ENCODE measurements at regions not wholly inside any gene's neighbourhood (a gene's known extent, or its start where the extent isn't known, plus 50 kb on each side); places are given as distances from the start of the nearest gene placed in this dataset.

GRCh38 chr17:71436479-71436878 lies 684.3 kb upstream of the SOX9 start:
- Histone ChIP-seq H2BK120ac (replicated peaks; ENCODE audit: low read depth, low read length) (no peak overlapping the region), H3K27ac (ENCODE audit: low read depth, low read length) (no peak overlapping the region), H3K79me1 (ENCODE audit: low read depth, low read length) (no peaks in the 10 kb centered on the region), H2AK5ac (ENCODE audit: low read depth, low read length) (no peak overlapping the region), H3K23me2 (ENCODE audit: low read depth, low read length) (no peaks in the 10 kb centered on the region), H3K79me2 (ENCODE audit: control insufficient read depth in 1 of 2, insufficient read depth in 2 of 2, low read length in 2 of 2) (no peaks in the 10 kb centered on the region), H3K4me1 (replicated peaks in 1 of 4; ENCODE audit: control insufficient read depth in 3 of 4, insufficient read depth in 4 of 4, low read length in 3 of 4) (no peaks in the 10 kb centered on the region), H4K8ac (ENCODE audit: extremely low read depth, insufficient read depth, low read length) (no peak overlapping the region), H4K91ac (replicated peaks; ENCODE audit: insufficient read length, low read length) (no peak overlapping the region), H3K23ac (ENCODE audit: insufficient read length) (no peak overlapping the region), H3K4me2 (ENCODE audit: insufficient read depth in 1 of 2, low read depth in 2 of 2, low read length in 2 of 2) (no peak overlapping the region), H4K20me1 (replicated peaks in 1 of 2; ENCODE audit: control insufficient read depth in 1 of 2, insufficient read depth in 2 of 2, low read length in 2 of 2) (no peaks in the 10 kb centered on the region), H2AFZ (ENCODE audit: low read length) (no peak overlapping the region), H2BK15ac (ENCODE audit: low read length) (no peak overlapping the region), H3K4me3 (ENCODE audit: extremely low read depth in 1 of 4, insufficient read depth in 2 of 4, low read depth in 3 of 4, low read length in 4 of 4) (no peak overlapping the region), H4K5ac (ENCODE audit: insufficient read length, low read depth, low read length) (no peak overlapping the region), H3K4ac (replicated peaks; ENCODE audit: insufficient read length, low read depth, low read length) (no peak overlapping the region), H2BK20ac (ENCODE audit: low read length) (no peak overlapping the region), H2BK5ac (ENCODE audit: low read depth, low read length) (no peak overlapping the region), H2BK12ac (ENCODE audit: low read depth, low read length) (no peak overlapping the region), H3K9me3 (ENCODE audit: insufficient read depth in 2 of 2, low read depth in 1 of 2, low read length in 1 of 2) (no peaks in the 10 kb centered on the region), H3K36me3 (ENCODE audit: control insufficient read depth in 2 of 4, insufficient read depth in 4 of 4, low read length in 3 of 4) (no peaks in the 10 kb centered on the region), H3K9ac (replicated peaks in 1 of 4; ENCODE audit: extremely low read depth in 1 of 4, low read depth in 3 of 4, low read length in 3 of 4) (no peak overlapping the region), H3K14ac (ENCODE audit: insufficient read length) (no peak overlapping the region), H3K18ac (ENCODE audit: extremely low read depth, low read length) (no peak overlapping the region), H3K27me3 (replicated peaks in 1 of 4; ENCODE audit: control insufficient read depth in 3 of 4, extremely low read depth in 1 of 4, insufficient read depth in 3 of 4, low read length in 3 of 4) (no peaks in the 10 kb centered on the region), H3K56ac (replicated peaks; ENCODE audit: insufficient read length, low read depth, low read length) (no peak overlapping the region)
- ChIA-PET CTCF (ENCODE audit: partially characterized antibody) (no interaction called here), POLR2A (ENCODE audit: partially characterized antibody) (no interaction called here)
- 94% methylated on average over 1 of the region's 1 CpG; no CpG with 5 or more reads in 1 of the 2 experiments for WGBS, 2 experiments (ENCODE audit: extremely low coverage in 1 of 2, insufficient coverage in 1 of 2, insufficient read length in 1 of 2, insufficient replicate concordance in 2 of 2, low coverage in 1 of 2, low lambda C conversion rate in 2 of 2, missing lambda C conversion rate in 1 of 2)
- FAIRE-seq (no peak), DNase-seq (ENCODE audit: low read depth in 1 of 2, low spot score in 2 of 2) (no peak)
- no peak for TF ChIP-seq CHD2 (IDR thresholded peaks at IDR 0.05; ENCODE audit: low read length)
- no peak for TF ChIP-seq GTF2F1 (IDR thresholded peaks at IDR 0.05; ENCODE audit: borderline replicate concordance, low read depth, low read length)
- TF ChIP-seq ASH2L (IDR thresholded peaks at IDR 0.05; ENCODE audit: low read length), result no peak
- no peak for TF ChIP-seq RAD21 (IDR thresholded peaks at IDR 0.05 in 1 of 2, conservative IDR thresholded peaks at IDR 0.05 in 1 of 2; ENCODE audit: low read depth in 2 of 2, low read length in 2 of 2)
- TF ChIP-seq POU5F1 (IDR thresholded peaks at IDR 0.05; ENCODE audit: low read depth, low read length), result no peak
- TF ChIP-seq KDM4A (IDR thresholded peaks at IDR 0.05; ENCODE audit: low read depth, low read length, severe bottlenecking), result no peak
- no peak for TF ChIP-seq JUND (IDR thresholded peaks at IDR 0.05; ENCODE audit: low read length)
- TF ChIP-seq KDM1A (IDR thresholded peaks at IDR 0.05; ENCODE audit: borderline replicate concordance, low read length), result no peak
- no peak for TF ChIP-seq GABPA (IDR thresholded peaks at IDR 0.05; ENCODE audit: borderline replicate concordance, insufficient read depth, low read length)
- no peak for TF ChIP-seq EGR1 (IDR thresholded peaks at IDR 0.05; ENCODE audit: borderline replicate concordance, low read depth, low read length)
- TF ChIP-seq EZH2 (IDR thresholded peaks at IDR 0.05; ENCODE audit: low read depth, low read length, severe bottlenecking), result no peak
- TF ChIP-seq RNF2 (IDR thresholded peaks at IDR 0.05; ENCODE audit: borderline replicate concordance, low read depth, low read length, missing control alignments, poor library complexity, severe bottlenecking), result no peak
- no peak for TF ChIP-seq SIN3A (conservative IDR thresholded peaks at IDR 0.05 in 1 of 2, IDR thresholded peaks at IDR 0.05 in 1 of 2; ENCODE audit: low read depth in 1 of 2, low read length in 2 of 2)
- TF ChIP-seq CTBP2 (IDR thresholded peaks at IDR 0.05; ENCODE audit: borderline replicate concordance, insufficient read depth, insufficient read length, low read length), result no peak
